IPS DF 19.7 (cell line): ENCODE measurements at regions not wholly inside any gene's neighbourhood (a gene's known extent, or its start where the extent isn't known, plus 50 kb on each side); places are given as distances from the start of the nearest gene placed in this dataset.
"Not testable (repeated sequence)": the region's sequence is repeated elsewhere in the genome, so short reads cannot be mapped to it uniquely, and the experiment has no call there.

ENCODE experiments used
- DNase-seq: peaks from one replicate; pipeline ENCODE4 v3.0.0-alpha.2; 2013; ENCODE audit warnings: low read depth, low spot score

GRCh38 chr14:81955123-81955522, 421.5 kb upstream of the SEL1L start:
- no peak for DNase-seq

GRCh38 chr14:81960781-81961180, 427.1 kb upstream of the SEL1L start:
- no peak for DNase-seq

GRCh38 chr14:81963846-81964245, 430.2 kb upstream of the SEL1L start:
- DNase-seq = no peak

GRCh38 chr14:81970307-81970706, 436.7 kb upstream of the SEL1L start:
- no peak for DNase-seq

- no peak for DNase-seq
These were observed 438.3 kb upstream of the SEL1L start for GRCh38 chr14:81971911-81972310.

GRCh38 chr14:81972601-81973000, 438.9 kb upstream of the SEL1L start:
- DNase-seq = no peak

GRCh38 chr14:81974543-81974942, 440.9 kb upstream of the SEL1L start:
- DNase-seq = no peak

GRCh38 chr14:81980601-81981306, 447.1 kb upstream of the SEL1L start:
- DNase-seq = no peak

GRCh38 chr14:81981307-81981675, 447.6 kb upstream of the SEL1L start:
- no peak for DNase-seq

GRCh38 chr14:81982046-81982445, 448.4 kb upstream of the SEL1L start:
- no peak for DNase-seq

- no peak for DNase-seq
These were observed 452.4 kb upstream of the SEL1L start for GRCh38 chr14:81986005-81986404.

GRCh38 chr14:81989211-81989610, 455.6 kb upstream of the SEL1L start:
- no peak for DNase-seq

GRCh38 chr14:81990312-81990761, 456.7 kb upstream of the SEL1L start:
- DNase-seq = no peak

- no peak for DNase-seq
These were observed 458.3 kb upstream of the SEL1L start for GRCh38 chr14:81991998-81992397.

GRCh38 chr14:81993432-81993831, 459.8 kb upstream of the SEL1L start:
- no peak for DNase-seq

GRCh38 chr14:82003426-82003825, 469.8 kb upstream of the SEL1L start:
- DNase-seq = no peak

GRCh38 chr14:82009076-82009475, 475.4 kb upstream of the SEL1L start:
- DNase-seq = no peak

GRCh38 chr14:82009993-82010392, 476.3 kb upstream of the SEL1L start:
- no peak for DNase-seq

- no peak for DNase-seq
These were observed 477.8 kb upstream of the SEL1L start for GRCh38 chr14:82011460-82011859.

- DNase-seq = no peak
These were observed 495.4 kb upstream of the SEL1L start for GRCh38 chr14:82029038-82029437.

- no peak for DNase-seq
These were observed 501.7 kb upstream of the SEL1L start for GRCh38 chr14:82035397-82035796.

GRCh38 chr14:82038066-82038465, 504.4 kb upstream of the SEL1L start:
- not testable (repeated sequence) for DNase-seq

GRCh38 chr14:82045339-82045738, 511.7 kb upstream of the SEL1L start:
- no peak for DNase-seq
